Activated CD8-positive, alpha-beta T cell treated with anti-CD3 and anti-CD28 coated beads for 36 hours (primary cell): ENCODE measurements at regions not wholly inside any gene's neighbourhood (a gene's known extent, or its start where the extent isn't known, plus 50 kb on each side); places are given as distances from the start of the nearest gene placed in this dataset.

Source experiments
- ATAC-seq: fragments of 200-7000 bp; cut with Tn5 transposase; one replicate; pipeline ENCODE4 v1.10.0; 2021; ENCODE audit warnings: mild to moderate bottlenecking, moderate library complexity
- CTCF ChIA-PET: fragments of 350-600 bp; sonication (Branson Sonifier 250); formaldehyde crosslinking; loops from one replicate; lab custom pipeline; 2021; ENCODE audit warnings: antibody characterized with exemption; lab: Charles Lee
- POLR2A ChIA-PET: fragments of 350-600 bp; sonication (Branson Sonifier 250); formaldehyde crosslinking; loops from one replicate; lab custom pipeline; 2021; ENCODE audit warnings: antibody characterized with exemption; lab: Charles Lee
- DNase-seq: peaks from one replicate; pipeline ENCODE4 v3.0.0-alpha.2; 2020
- H3K27ac Mint-ChIP-seq: one replicate; pipeline ENCODE4 v1.8.0; 2021; ENCODE audit warnings: mild to moderate bottlenecking, mixed read lengths
- H3K27me3 Mint-ChIP-seq: one replicate; pipeline ENCODE4 v1.8.0; 2021; ENCODE audit warnings: mixed read lengths
- H3K36me3 Mint-ChIP-seq: one replicate; pipeline ENCODE4 v1.8.0; 2021; ENCODE audit warnings: low read depth, mixed read lengths
- H3K4me1 Mint-ChIP-seq: one replicate; pipeline ENCODE4 v1.8.0; 2021; ENCODE audit warnings: low read depth, mixed read lengths
- H3K4me3 Mint-ChIP-seq: one replicate; pipeline ENCODE4 v1.8.0; 2021; ENCODE audit warnings: mild to moderate bottlenecking, moderate library complexity, mixed read lengths
- H3K9me3 Mint-ChIP-seq: one replicate; pipeline ENCODE4 v1.8.0; 2021; ENCODE audit warnings: mixed read lengths
- intact Hi-C: fragments of 100-400 bp; cut with micrococcal nuclease; formaldehyde crosslinking; loops from one replicate; pipeline ENCODE4 v1.10.0; 2022
- TF ChIP-seq, protein P1 (sequence below): fragments of 200-600 bp; IDR thresholded peaks from one replicate; pipeline ENCODE4 v1.8.0; 2022; ENCODE audit warnings: antibody characterized with exemption, mild to moderate bottlenecking

DNA sequence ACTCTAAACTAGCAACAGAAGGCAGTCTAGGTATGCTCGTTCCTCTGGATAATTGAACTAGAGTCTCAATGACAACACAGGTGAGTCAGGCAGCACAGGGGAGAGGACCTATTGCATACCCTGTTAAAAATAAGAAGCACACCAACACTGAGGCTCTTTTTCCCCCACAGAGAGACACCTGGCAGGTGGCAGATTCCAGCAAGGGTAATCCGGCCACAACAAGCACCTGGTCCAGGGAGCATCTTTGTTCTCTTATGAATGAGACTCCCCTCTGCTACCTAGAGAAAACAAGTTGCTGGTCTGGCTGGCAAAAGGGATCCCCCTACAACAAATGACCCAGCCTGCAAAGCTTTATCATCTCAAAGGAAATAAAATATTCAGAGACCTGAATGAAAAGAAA, 508.9 kb upstream of the POU3F3 start:
- TF ChIP-seq, protein P1, sequence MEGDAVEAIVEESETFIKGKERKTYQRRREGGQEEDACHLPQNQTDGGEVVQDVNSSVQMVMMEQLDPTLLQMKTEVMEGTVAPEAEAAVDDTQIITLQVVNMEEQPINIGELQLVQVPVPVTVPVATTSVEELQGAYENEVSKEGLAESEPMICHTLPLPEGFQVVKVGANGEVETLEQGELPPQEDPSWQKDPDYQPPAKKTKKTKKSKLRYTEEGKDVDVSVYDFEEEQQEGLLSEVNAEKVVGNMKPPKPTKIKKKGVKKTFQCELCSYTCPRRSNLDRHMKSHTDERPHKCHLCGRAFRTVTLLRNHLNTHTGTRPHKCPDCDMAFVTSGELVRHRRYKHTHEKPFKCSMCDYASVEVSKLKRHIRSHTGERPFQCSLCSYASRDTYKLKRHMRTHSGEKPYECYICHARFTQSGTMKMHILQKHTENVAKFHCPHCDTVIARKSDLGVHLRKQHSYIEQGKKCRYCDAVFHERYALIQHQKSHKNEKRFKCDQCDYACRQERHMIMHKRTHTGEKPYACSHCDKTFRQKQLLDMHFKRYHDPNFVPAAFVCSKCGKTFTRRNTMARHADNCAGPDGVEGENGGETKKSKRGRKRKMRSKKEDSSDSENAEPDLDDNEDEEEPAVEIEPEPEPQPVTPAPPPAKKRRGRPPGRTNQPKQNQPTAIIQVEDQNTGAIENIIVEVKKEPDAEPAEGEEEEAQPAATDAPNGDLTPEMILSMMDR, result no peak
- intact Hi-C loops, result no loop called here
- Mint-ChIP-seq H3K27ac (no peak overlapping the region), H3K36me3 (no peaks in the 10 kb centered on the region), H3K9me3 (no peaks in the 10 kb centered on the region), H3K4me1 (no peaks in the 10 kb centered on the region), H3K27me3 (peaks cover 2% of the 10 kb centered on the region), H3K4me3 (no peak overlapping the region)
- ATAC-seq (no peak), DNase-seq (no peak)
- POLR2A ChIA-PET, result no interaction called here
- CTCF ChIA-PET, result no interaction called here

GRCh38 chr2:104358122-104358521, 495.8 kb upstream of the POU3F3 start:
- no peak for DNase-seq
- H3K4me1 Mint-ChIP-seq, result no peaks in the 10 kb centered on the region
- TF ChIP-seq, protein P1, result no peak
- peaks cover 5% of the 10 kb centered on the region for H3K27me3 Mint-ChIP-seq
- no peak overlapping the region for H3K27ac Mint-ChIP-seq
- ATAC-seq, result no peak
- no peaks in the 10 kb centered on the region for H3K9me3 Mint-ChIP-seq
- H3K4me3 Mint-ChIP-seq, result no peak overlapping the region
- no peaks in the 10 kb centered on the region for H3K36me3 Mint-ChIP-seq
- ChIA-PET CTCF (no interaction called here), POLR2A (no interaction called here)
- intact Hi-C loops, result no loop called here

- TF ChIP-seq, protein P1, result no peak
- no peaks in the 10 kb centered on the region for H3K4me1 Mint-ChIP-seq
- ChIA-PET POLR2A (no interaction called here), CTCF (no interaction called here)
- no peak for DNase-seq
- H3K4me3 Mint-ChIP-seq, result no peak overlapping the region
- no peaks in the 10 kb centered on the region for H3K36me3 Mint-ChIP-seq
- peaks cover 5% of the 10 kb centered on the region for H3K27me3 Mint-ChIP-seq
- no peaks in the 10 kb centered on the region for H3K9me3 Mint-ChIP-seq
- intact Hi-C loops, result no loop called here
- no peak for ATAC-seq
- no peak overlapping the region for H3K27ac Mint-ChIP-seq
These were observed 492.5 kb upstream of the POU3F3 start for GRCh38 chr2:104361414-104361813.

GRCh38 chr2:104368089-104368488, 485.8 kb upstream of the POU3F3 start:
- TF ChIP-seq, protein P1, result no peak
- POLR2A ChIA-PET, result interaction anchor here (0.6 kb wide), 1 partner anchor 557 kb away, joined by 3 read pairs; no protein-coding TSS in a partner anchor
- no peak overlapping the region for H3K27ac Mint-ChIP-seq

GRCh38 chr2:104371087-104371781, 482.7 kb upstream of the POU3F3 start:
- POLR2A ChIA-PET, result no interaction called here
- TF ChIP-seq, protein P1, result no peak
- Mint-ChIP-seq H3K4me3 (no peak overlapping the region), H3K27me3 (peaks cover 2% of the 10 kb centered on the region), H3K36me3 (no peaks in the 10 kb centered on the region), H3K27ac (no peak overlapping the region), H3K4me1 (no peaks in the 10 kb centered on the region), H3K9me3 (no peaks in the 10 kb centered on the region)
- DNase-seq (no peak), ATAC-seq (no peak)
- CTCF ChIA-PET, result no interaction called here
- intact Hi-C loops, result no loop called here

More at GRCh38 chr2:104368089-104368488, 485.8 kb upstream of the POU3F3 start:
- intact Hi-C loops, result no loop called here
- Mint-ChIP-seq H3K4me3 (no peak overlapping the region), H3K4me1 (no peaks in the 10 kb centered on the region), H3K27me3 (no peaks in the 10 kb centered on the region), H3K36me3 (no peaks in the 10 kb centered on the region), H3K9me3 (no peaks in the 10 kb centered on the region)
- DNase-seq (no peak), ATAC-seq (no peak)
- CTCF ChIA-PET, result no interaction called here
